ENCODE measurements at regions not wholly inside any gene's neighbourhood (a gene's known extent, or its start where the extent isn't known, plus 50 kb on each side); places are given as distances from the start of the nearest gene placed in this dataset.

GRCh38 chr9:92185681-92186080 lies 70.5 kb upstream of the SPTLC1 start:
- TF ChIP-seq CTCF (IDR thresholded peaks at IDR 0.05; ENCODE audit: low read depth, low read length, poor library complexity, severe bottlenecking) (no peak), EZH2phosphoT487 (IDR thresholded peaks at IDR 0.05; ENCODE audit: borderline replicate concordance, low read length) (no peak)

Measured in DOHH2 (cell line).